NCI-H2029 treated with DMSO at 0.1 percent for 48 hours (cell line): ENCODE measurements at regions not wholly inside any gene's neighbourhood (a gene's known extent, or its start where the extent isn't known, plus 50 kb on each side); places are given as distances from the start of the nearest gene placed in this dataset.

Experiments
- DNase-seq: peaks from one replicate; lab custom pipeline; 2025; lab: John Stamatoyannopoulos, UW

GRCh38 chr2:129748653-129749052 lies 230.8 kb upstream of the RAB6C start:
- DNase-seq: no peak

DNA sequence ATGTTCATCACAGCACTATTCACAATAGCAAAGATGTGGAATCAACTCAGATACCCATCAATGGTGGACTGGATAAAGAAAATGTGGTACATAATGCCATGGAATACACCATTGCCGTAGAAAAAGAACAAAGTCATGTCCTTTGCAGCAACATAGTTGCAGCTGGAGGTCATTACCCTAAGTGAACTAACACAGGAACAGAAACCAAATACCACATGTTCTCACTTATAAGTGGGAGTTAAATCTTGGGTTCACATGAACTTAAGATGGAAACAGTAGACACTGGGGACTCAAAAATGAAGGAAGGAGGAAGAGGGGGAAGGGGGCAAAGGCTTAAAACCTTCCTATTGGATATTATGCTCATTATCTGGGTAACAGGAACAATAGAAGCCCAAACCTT lies 228.1 kb upstream of the RAB6C start:
- DNase-seq: no peak

GRCh38 chr2:129752176-129752575 lies 227.3 kb upstream of the RAB6C start:
- no peak for DNase-seq

DNA sequence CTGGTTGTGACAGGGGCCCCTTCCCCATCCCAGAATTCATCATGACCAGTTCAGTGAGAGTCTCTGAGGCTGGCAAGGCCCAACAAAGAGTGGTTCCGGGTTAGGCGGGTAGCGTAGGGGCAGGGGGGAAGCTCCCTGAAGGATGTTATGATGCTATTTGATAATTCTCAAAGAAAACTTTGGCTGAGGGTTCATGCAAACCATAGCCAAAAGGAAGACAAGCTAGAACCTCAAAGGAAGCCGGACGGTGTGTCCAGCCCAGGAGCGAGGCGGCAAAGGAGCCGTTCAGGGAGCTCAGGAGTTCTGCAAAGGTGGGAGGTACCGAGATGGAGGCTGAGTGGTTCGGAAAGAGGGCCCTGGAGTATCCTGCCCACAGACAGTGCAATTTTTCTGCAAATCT lies 226.8 kb upstream of the RAB6C start:
- no peak for DNase-seq

GRCh38 chr2:129753261-129753660 lies 226.2 kb upstream of the RAB6C start:
- no peak for DNase-seq

GRCh38 chr2:129754421-129754820 lies 225.0 kb upstream of the RAB6C start:
- DNase-seq: no peak

- no peak for DNase-seq
These were observed 224.6 kb upstream of the RAB6C start for GRCh38 chr2:129754831-129755230.

DNA sequence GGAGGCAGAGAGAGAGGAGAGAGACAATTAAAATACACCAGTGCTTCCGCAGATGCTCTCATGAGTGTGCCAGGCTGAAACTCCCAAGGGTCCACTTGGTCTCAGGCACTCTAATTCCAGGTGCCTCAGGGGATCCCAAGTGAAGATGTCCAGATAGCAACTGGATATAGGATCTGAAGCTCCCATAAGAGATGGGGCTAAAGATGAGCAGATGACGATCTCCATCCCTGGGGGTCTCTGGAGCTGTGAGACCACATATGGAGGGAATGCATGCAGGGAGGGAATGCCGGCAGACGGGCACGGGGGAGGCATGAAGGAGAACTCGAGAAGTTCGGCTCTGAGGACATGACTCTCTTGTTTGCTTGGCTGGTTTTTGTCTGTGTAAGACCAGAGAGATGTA lies 223.7 kb upstream of the RAB6C start:
- no peak for DNase-seq

- DNase-seq: no peak
These were observed 223.2 kb upstream of the RAB6C start for GRCh38 chr2:129756276-129756675.

GRCh38 chr2:129757366-129757914 lies 222.0 kb upstream of the RAB6C start:
- no peak for DNase-seq

- no peak for DNase-seq
These were observed 221.3 kb upstream of the RAB6C start for GRCh38 chr2:129757915-129758783.

DNA sequence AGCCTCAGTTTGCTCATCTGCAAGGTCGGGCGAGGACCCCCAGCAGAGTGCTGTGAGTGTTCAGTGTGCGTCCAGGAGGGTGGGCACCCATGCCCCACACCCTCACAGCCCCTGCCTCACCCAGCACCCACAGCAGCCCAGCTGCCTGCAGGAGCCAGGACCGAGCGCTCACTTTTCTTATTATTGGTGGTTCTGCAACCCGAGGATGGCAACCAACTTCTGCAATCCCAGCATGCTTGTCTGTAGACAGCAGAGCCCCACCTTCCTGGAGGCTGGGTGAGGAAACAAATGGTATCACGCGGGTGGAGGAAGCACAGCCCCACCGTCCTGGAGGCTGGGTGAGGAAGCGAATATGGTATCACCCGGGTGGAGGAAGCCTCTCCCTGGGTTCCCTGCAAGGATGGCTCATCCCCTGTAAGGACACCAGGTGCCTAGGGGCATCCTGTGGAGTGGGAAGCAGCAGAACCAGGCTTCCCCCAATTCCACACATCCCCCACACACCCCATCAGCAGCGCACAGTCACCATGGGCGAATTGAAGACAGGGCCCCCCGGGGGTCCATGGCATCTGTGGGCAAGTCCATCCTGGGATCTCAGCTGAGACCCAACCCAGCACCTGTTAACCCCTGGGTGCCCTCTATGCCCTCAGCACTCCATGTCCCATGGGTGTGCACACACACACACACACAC lies 220.5 kb upstream of the RAB6C start:
- DNase-seq: no peak

- DNase-seq: no peak
These were observed 219.9 kb upstream of the RAB6C start for GRCh38 chr2:129759472-129760010.

DNA sequence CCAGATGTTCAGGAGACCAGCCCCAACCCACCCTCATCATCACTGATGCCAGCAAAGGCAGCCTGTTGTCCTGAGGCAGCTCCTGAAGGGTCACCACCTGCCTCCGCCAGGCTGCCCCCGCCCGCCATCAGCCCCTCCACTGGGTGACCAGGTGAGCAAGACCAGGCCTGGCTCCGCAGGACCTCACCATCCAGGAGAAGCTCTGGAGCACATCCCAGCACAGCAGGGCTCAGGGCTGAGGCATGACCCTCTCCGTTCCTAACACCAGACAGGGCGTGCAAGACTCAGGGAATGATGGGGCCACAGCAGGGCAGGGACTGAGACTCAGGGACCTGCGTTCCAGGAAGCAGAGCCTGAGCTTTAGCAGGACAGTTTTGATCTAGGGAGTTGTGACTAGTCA lies 218.8 kb upstream of the RAB6C start:
- no peak for DNase-seq

DNA sequence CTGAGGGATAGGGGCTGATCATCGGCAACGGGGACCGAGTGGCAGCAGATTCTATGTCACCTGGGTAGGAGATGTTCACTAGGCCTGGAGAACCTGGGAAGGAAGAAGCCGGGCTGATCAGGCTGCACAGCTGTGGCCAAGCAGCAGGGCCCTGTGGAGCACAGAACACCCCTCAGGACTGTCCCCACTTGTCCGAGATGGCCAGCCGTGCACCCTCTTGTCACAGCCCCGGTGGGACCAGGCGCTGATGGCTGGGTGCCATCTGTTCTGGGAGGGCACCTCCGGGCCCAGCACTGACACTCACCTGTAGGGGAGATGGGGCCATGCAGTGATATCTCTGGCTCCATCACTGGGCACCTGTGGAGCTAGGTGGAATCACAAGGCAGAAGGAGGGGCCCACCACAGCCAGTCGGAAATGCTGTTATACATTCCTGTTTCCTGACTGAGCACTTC lies 217.9 kb upstream of the RAB6C start:
- DNase-seq: no peak

DNA sequence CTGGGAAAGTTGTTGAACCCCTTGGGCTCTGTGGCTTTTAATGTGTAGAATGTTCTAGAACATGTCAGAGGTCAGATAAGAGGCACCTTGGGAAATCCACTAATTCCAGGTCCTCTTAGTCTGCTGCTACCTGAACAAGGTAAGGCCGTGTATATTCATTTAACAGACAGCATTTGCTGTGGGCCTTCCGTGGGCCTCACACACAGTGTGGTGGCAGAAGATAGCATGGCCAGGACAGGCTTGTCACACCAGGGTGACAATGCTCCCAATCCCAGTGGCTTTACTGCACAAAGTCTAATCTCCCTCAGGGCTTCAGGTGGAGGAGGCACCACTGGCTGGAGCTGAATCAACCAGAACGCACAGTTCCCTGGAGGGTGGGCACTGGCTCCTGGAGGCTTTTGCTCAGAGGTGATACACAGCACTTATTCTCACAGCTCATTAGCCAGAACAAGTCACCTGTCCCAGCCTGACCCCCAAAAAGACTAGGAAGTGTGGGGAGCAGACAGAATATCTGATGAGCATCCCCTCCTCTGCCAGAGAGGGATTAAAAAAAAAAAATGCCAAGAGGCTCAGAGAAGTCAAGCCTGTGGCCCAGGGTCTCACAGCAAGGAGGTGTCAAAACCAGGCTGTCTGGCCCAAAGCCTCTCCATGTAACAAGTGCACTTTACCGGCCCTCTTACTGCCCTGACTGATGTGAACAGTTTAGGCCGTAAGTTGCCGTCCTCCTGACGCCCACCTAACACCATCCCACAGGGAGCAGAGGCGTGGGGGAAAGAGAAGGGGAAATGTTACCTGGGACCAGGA lies 216.9 kb upstream of the RAB6C start:
- no peak for DNase-seq

DNA sequence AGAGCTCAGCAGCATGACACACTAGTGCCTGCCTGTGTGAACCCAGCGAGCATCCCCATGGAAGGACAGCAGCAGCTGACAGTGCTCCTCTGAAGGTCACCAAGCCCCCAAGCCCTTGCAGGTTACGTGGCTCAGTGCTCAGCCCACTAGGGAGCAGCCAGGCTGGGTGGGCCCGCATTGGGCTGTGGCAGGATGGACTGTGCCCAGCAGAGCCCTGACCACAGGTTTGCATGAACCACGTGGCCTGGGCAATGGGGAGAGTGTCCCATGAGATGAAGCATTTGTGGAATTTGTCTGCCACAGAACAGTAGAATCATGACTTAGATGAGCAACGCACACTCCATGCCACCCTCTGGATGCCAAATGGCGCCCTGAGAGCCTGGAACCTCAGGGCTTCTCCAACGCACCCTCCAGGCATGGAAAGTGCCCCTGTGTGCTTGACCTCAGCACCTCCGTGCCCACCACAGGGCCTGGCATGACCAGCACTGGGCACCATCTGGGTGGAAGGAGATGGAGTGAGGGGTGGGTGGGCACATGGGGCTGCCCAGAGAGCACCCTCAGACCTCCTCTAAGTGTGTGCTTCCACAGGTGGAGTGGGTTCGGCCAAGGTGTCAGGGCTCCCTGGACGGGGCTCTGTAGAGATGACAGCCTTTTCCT lies 216.1 kb upstream of the RAB6C start:
- no peak for DNase-seq

DNA sequence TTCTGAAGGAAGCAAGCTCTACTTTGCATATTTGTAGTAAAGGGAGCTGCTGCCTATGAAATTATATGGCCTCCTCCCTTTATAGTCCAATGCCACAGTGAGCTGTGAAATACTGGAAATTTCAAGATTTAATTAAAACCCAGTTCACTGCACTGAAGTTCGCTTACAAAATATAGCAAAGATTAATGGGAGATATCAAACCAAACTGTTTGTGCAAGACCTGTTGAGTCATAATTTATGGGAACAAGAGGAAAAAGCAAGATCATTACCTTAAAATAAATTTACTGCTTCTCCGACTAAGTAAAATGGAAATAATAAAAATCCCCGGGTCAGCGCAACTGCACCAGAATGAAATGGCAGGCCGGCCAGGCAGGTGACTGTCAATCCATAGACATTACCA lies 215.5 kb upstream of the RAB6C start:
- no peak for DNase-seq

- no peak for DNase-seq
These were observed 214.8 kb upstream of the RAB6C start for GRCh38 chr2:129764376-129765325.

- DNase-seq: no peak
These were observed 214.2 kb upstream of the RAB6C start for GRCh38 chr2:129765326-129765677.
